Uterus (tissue), 2 donors: ENCODE measurements at regions not wholly inside any gene's neighbourhood (a gene's known extent, or its start where the extent isn't known, plus 50 kb on each side); places are given as distances from the start of the nearest gene placed in this dataset.
"Not testable (repeated sequence)": the region's sequence is repeated elsewhere in the genome, so short reads cannot be mapped to it uniquely, and the experiment has no call there.

ENCODE experiments used
- POLR2A ChIP-seq, 2 donors: fragments of 450-650 bp; IDR thresholded peaks; one replicate each; pipeline ENCODE4 v1.6.1; 2016; ENCODE audit warnings: antibody characterized with exemption in 2 of 2, mild to moderate bottlenecking in 1 of 2, moderate library complexity in 1 of 2
- TF ChIP-seq, protein P1 (sequence below), 4 experiments: fragments of 200-600 bp in 2 of 4; fragments of 450-650 bp in 2 of 4; sonication (generic) in 2 of 4; IDR thresholded peaks; one replicate each; pipeline ENCODE4 v1.5.1; 2016 to 2019; ENCODE audit warnings: antibody characterized with exemption in 4 of 4, mild to moderate bottlenecking in 2 of 4, moderate library complexity in 1 of 4

DNA sequence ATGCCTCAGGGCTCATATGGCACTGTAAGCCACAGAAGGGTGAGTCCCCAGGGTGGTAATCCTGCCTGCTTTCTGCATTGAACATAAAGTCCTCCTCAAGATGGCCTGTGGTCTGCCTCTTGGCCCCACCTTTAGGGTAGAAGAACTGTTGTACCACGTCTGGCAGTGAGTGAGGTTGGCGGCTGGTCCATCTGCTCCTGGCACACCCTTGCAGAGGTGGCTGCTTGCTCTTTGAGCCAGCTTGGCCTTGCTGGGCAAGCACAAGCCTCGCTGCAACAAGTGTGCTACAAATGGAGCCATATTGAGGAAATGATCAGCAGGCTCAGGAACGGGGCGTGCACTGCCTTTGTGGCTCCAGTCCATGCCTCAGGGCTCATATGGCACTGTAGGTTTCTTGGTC lies 1524.0 kb upstream of the USP9Y start:
- TF ChIP-seq, protein P1, sequence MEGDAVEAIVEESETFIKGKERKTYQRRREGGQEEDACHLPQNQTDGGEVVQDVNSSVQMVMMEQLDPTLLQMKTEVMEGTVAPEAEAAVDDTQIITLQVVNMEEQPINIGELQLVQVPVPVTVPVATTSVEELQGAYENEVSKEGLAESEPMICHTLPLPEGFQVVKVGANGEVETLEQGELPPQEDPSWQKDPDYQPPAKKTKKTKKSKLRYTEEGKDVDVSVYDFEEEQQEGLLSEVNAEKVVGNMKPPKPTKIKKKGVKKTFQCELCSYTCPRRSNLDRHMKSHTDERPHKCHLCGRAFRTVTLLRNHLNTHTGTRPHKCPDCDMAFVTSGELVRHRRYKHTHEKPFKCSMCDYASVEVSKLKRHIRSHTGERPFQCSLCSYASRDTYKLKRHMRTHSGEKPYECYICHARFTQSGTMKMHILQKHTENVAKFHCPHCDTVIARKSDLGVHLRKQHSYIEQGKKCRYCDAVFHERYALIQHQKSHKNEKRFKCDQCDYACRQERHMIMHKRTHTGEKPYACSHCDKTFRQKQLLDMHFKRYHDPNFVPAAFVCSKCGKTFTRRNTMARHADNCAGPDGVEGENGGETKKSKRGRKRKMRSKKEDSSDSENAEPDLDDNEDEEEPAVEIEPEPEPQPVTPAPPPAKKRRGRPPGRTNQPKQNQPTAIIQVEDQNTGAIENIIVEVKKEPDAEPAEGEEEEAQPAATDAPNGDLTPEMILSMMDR (IDR thresholded peaks at IDR 0.05): not testable (repeated sequence)
- TF ChIP-seq POLR2A (IDR thresholded peaks at IDR 0.05): not testable (repeated sequence)
